ENCODE measurements at regions not wholly inside any gene's neighbourhood (a gene's known extent, or its start where the extent isn't known, plus 50 kb on each side); places are given as distances from the start of the nearest gene placed in this dataset.
"Not testable (repeated sequence)": the region's sequence is repeated elsewhere in the genome, so short reads cannot be mapped to it uniquely, and the experiment has no call there.

GRCh38 chr7:114364151-114364550 lies 50.5 kb upstream of the FOXP2 start:
- DNase-seq (ENCODE audit: low spot score) = no peak

- no peak for DNase-seq (ENCODE audit: low spot score)
Observed at GRCh38 chr7:114363292-114363691, 51.3 kb upstream of the FOXP2 start.

GRCh38 chr7:114358911-114359310 lies 55.7 kb upstream of the FOXP2 start:
- DNase-seq (ENCODE audit: low spot score) = no peak

GRCh38 chr7:114356133-114356532 lies 58.5 kb upstream of the FOXP2 start:
- no peak for DNase-seq (ENCODE audit: low spot score)

- DNase-seq (ENCODE audit: low spot score) = no peak
Observed at GRCh38 chr7:114354306-114354705, 60.3 kb upstream of the FOXP2 start.

- no peak for DNase-seq (ENCODE audit: low spot score)
Observed at GRCh38 chr7:114345494-114345893, 69.1 kb upstream of the FOXP2 start.

GRCh38 chr7:114343949-114344708 lies 70.5 kb upstream of the FOXP2 start:
- no peak for DNase-seq (ENCODE audit: low spot score)

- DNase-seq (ENCODE audit: low spot score) = no peak
Observed at GRCh38 chr7:114342431-114343179, 72.0 kb upstream of the FOXP2 start.

GRCh38 chr7:114341648-114342047 lies 73.0 kb upstream of the FOXP2 start:
- DNase-seq (ENCODE audit: low spot score) = no peak

- DNase-seq (ENCODE audit: low spot score) = no peak
Observed at GRCh38 chr7:114334989-114335388, 79.6 kb upstream of the FOXP2 start.

GRCh38 chr7:114329458-114329857 lies 85.2 kb upstream of the FOXP2 start:
- DNase-seq (ENCODE audit: low spot score) = not testable (repeated sequence)

GRCh38 chr7:114317450-114318098 lies 97.0 kb upstream of the FOXP2 start:
- DNase-seq (ENCODE audit: low spot score) = no peak

- DNase-seq (ENCODE audit: low spot score) = no peak
Observed at GRCh38 chr7:114312649-114313048, 102.0 kb upstream of the FOXP2 start.

- no peak for DNase-seq (ENCODE audit: low spot score)
Observed at GRCh38 chr7:114310345-114311110, 104.1 kb upstream of the FOXP2 start.

- DNase-seq (ENCODE audit: low spot score) = no peak
Observed at GRCh38 chr7:114309729-114310128, 104.9 kb upstream of the FOXP2 start.

- DNase-seq (ENCODE audit: low spot score) = no peak
Observed at GRCh38 chr7:114303301-114303700, 111.3 kb upstream of the FOXP2 start.

- DNase-seq (ENCODE audit: low spot score) = no peak
Observed at GRCh38 chr7:114302858-114303257, 111.8 kb upstream of the FOXP2 start.

GRCh38 chr7:114298011-114298410 lies 116.6 kb upstream of the FOXP2 start:
- no peak for DNase-seq (ENCODE audit: low spot score)

GRCh38 chr7:114297121-114297520 lies 117.5 kb upstream of the FOXP2 start:
- DNase-seq (ENCODE audit: low spot score) = no peak

- DNase-seq (ENCODE audit: low spot score) = no peak
Observed at GRCh38 chr7:114295522-114295921, 119.1 kb upstream of the FOXP2 start.

GRCh38 chr7:114294036-114294435 lies 120.6 kb upstream of the FOXP2 start:
- DNase-seq (ENCODE audit: low spot score) = no peak

GRCh38 chr7:114293289-114294012 lies 121.2 kb upstream of the FOXP2 start:
- DNase-seq (ENCODE audit: low spot score) = no peak

All from CD4-positive, alpha-beta T cell treated with Interleukin-6 at 100 ng/mL for 8 hours (primary cell).